K562 (cell line): ENCODE measurements at regions not wholly inside any gene's neighbourhood (a gene's known extent, or its start where the extent isn't known, plus 50 kb on each side); places are given as distances from the start of the nearest gene placed in this dataset.

ENCODE experiments used
- ATAC-seq: fragments of 200-7000 bp; cut with Tn5 transposase; 3 replicates; pipeline ENCODE4 v1.9.1; 2020; ENCODE audit warnings: moderate library complexity
- BruUV-seq: library from RNA; stranded (reverse); fragments of 400-500 nt; replicated peaks from 2 replicates; lab custom pipeline; 2021; lab: Mats Ljungman, UMichigan
- CTCF ChIA-PET: fragments of 300-600 bp; formaldehyde crosslinking; extraction: SDS; loops from one replicate; lab custom pipeline; 2021; ENCODE audit warnings: low intra/inter-chr PET ratio; lab: Yijun Ruan, JAX
- POLR2A ChIA-PET: fragments of 300-600, 350-650 bp; sonication (Branson Sonifier 250); formaldehyde crosslinking; extraction: SDS; loops from one replicate; lab custom pipeline; 2021; ENCODE audit warnings: antibody characterized with exemption, inconsistent platforms; lab: Yijun Ruan, JAX
- DNase-seq, 4 experiments: peaks; one replicate each; pipeline versions ENCODE4 v3.0.0 to v3.0.0-alpha.2; 2011 to 2018; ENCODE audit warnings: low spot score in 3 of 4, mixed read lengths in 3 of 4; ENCODE audit errors: extremely low read depth in 1 of 4
- FAIRE-seq: peaks from 2 replicates; lab custom pipeline; 2011; peaks lifted over from hg19 to GRCh38; lab: Jason Lieb, UNC
- H2AFZ ChIP-seq: 2 replicates; pipeline ENCODE4 v1.6.0; 2011; ENCODE audit warnings: low read depth, low read length, control low read depth, inconsistent platforms
- H3K27ac ChIP-seq: fragments of 200-600 bp; 3 replicates; pipeline ENCODE4 v1.8.0; 2011; ENCODE audit warnings: low read depth, mild to moderate bottlenecking, control low read depth, inconsistent platforms, low read length, moderate library complexity, mixed read lengths; ENCODE audit errors: extremely low read depth
- H3K27me3 ChIP-seq, 2 experiments: fragments of 300-600 bp in 1 of 2; 2 replicates in 1 of 2; 3 replicates in 1 of 2; pipeline versions ENCODE4 v1.6.0 to v1.8.0; 2011; ENCODE audit warnings: inconsistent platforms in 2 of 2, low read length in 2 of 2, mild to moderate bottlenecking in 1 of 2, mixed read lengths in 1 of 2, moderate library complexity in 1 of 2; ENCODE audit not compliant: control insufficient read depth in 2 of 2, insufficient read depth in 2 of 2
- H3K36me3 ChIP-seq: fragments of 300-600 bp; 3 replicates; pipeline ENCODE4 v1.8.0; 2011; ENCODE audit warnings: mild to moderate bottlenecking, low read length, inconsistent platforms; ENCODE audit not compliant: control insufficient read depth, insufficient read depth
- H3K4me1 ChIP-seq, 2 experiments: fragments of 200-600 bp in 1 of 2; replicated peaks in 1 of 2; 2 replicates in 1 of 2; 3 replicates in 1 of 2; pipeline versions ENCODE4 v1.5.1 to v1.8.0; 2011; ENCODE audit warnings: inconsistent platforms in 2 of 2, low read length in 2 of 2, mild to moderate bottlenecking in 1 of 2, mixed read lengths in 1 of 2, moderate library complexity in 1 of 2; ENCODE audit not compliant: control insufficient read depth in 2 of 2, insufficient read depth in 2 of 2
- H3K4me2 ChIP-seq: 2 replicates; pipeline ENCODE4 v1.6.1; 2011; ENCODE audit warnings: low read length, control low read depth, inconsistent platforms, mixed read lengths; ENCODE audit not compliant: insufficient read depth
- H3K4me3 ChIP-seq: fragments of 200-600 bp; sonication (generic), shearing (Covaris generic); 2 replicates; pipeline ENCODE4 v1.5.1; 2016; ENCODE audit warnings: control low read depth, inconsistent platforms
- H3K79me2 ChIP-seq: fragments of 200-600 bp; 3 replicates; pipeline ENCODE4 v1.8.0; 2011; ENCODE audit warnings: low read length, inconsistent platforms; ENCODE audit not compliant: control insufficient read depth, insufficient read depth
- H3K9ac ChIP-seq, 2 experiments: 2 replicates each; pipeline versions ENCODE4 v1.6.0 to v1.6.1; 2011; ENCODE audit warnings: low read depth in 2 of 2, low read length in 2 of 2, control low read depth in 1 of 2, inconsistent platforms in 1 of 2, mild to moderate bottlenecking in 1 of 2, mixed read lengths in 1 of 2; ENCODE audit not compliant: insufficient read depth in 1 of 2
- H3K9me1 ChIP-seq: one replicate; pipeline ENCODE4 v1.6.0; 2011; ENCODE audit warnings: inconsistent platforms, mild to moderate bottlenecking, low read length, moderate library complexity; ENCODE audit not compliant: control insufficient read depth, insufficient read depth
- H3K9me3 ChIP-seq: replicated peaks from 2 replicates; pipeline ENCODE4 v1.5.1; 2011; ENCODE audit warnings: low read depth, low read length, inconsistent platforms; ENCODE audit not compliant: control insufficient read depth, insufficient read depth
- H4K20me1 ChIP-seq: replicated peaks from 2 replicates; pipeline ENCODE4 v1.6.1; 2011; ENCODE audit warnings: low read length, inconsistent platforms, mixed read lengths; ENCODE audit not compliant: control insufficient read depth, insufficient read depth
- CBFA2T3 ChIP-seq: fragments of 450-650 bp; IDR thresholded peaks from 2 replicates; pipeline ENCODE4 v1.6.1; 2017
- CBFB ChIP-seq: sonication (generic); formaldehyde crosslinking; IDR thresholded peaks from 2 replicates; pipeline ENCODE4 v1.4.0; 2020; ENCODE audit warnings: mild to moderate bottlenecking, missing genetic modification reagents
- DACH1 ChIP-seq: fragments of 450-650 bp; IDR thresholded peaks from 2 replicates; pipeline ENCODE4 v1.6.1; 2018; ENCODE audit not compliant: partially characterized antibody
- DPF2 ChIP-seq: fragments of 450-650 bp; IDR thresholded peaks from 2 replicates; pipeline ENCODE4 v1.6.1; 2016
- ELF2 ChIP-seq: fragments of 250-450 bp; sonication (Bioruptor Pico); IDR thresholded peaks from 2 replicates; pipeline ENCODE4 v1.5.0; 2021; ENCODE audit warnings: mild to moderate bottlenecking
- FOSL1 ChIP-seq: fragments of 200-800 bp; sonication (Bioruptor generic); conservative IDR thresholded peaks from 2 replicates; pipeline ENCODE4 v1.6.1; 2016; ENCODE audit warnings: missing genetic modification characterization, missing compliant biosample characterization
- JUND ChIP-seq, 2 experiments: IDR thresholded peaks; 2 replicates in 1 of 2; 3 replicates in 1 of 2; pipeline ENCODE4 v1.6.1; 2011; ENCODE audit warnings: borderline replicate concordance in 2 of 2, low read depth in 2 of 2, low read length in 2 of 2, improper control_type of control experiment in 1 of 2, missing biosample characterization in 1 of 2, missing genetic modification characterization in 1 of 2, missing genetic modification reagents in 1 of 2
- KLF6 ChIP-seq: fragments of 250-450 bp; sonication (Bioruptor Pico); IDR thresholded peaks from 2 replicates; pipeline ENCODE4 v1.4.0; 2020; ENCODE audit warnings: mild to moderate bottlenecking, moderate library complexity, borderline replicate concordance
- NCOA2 ChIP-seq, 2 experiments: fragments of 450-650 bp; IDR thresholded peaks; 2 replicates each; pipeline ENCODE4 v1.6.1; 2018; ENCODE audit warnings: mild to moderate bottlenecking in 2 of 2, moderate library complexity in 1 of 2; ENCODE audit not compliant: partially characterized antibody in 2 of 2
- NFE2 ChIP-seq: IDR thresholded peaks from 2 replicates; pipeline ENCODE4 v1.6.1; 2014; ENCODE audit warnings: antibody characterized with exemption, low read depth
- NFE2L1 ChIP-seq: fragments of 450-650 bp; IDR thresholded peaks from 2 replicates; pipeline ENCODE4 v1.6.1; 2016; ENCODE audit warnings: missing genetic modification characterization, low read depth, mild to moderate bottlenecking, missing compliant biosample characterization, moderate library complexity, borderline replicate concordance
- NR2C2 ChIP-seq, 2 experiments: fragments of 200-800 bp in 1 of 2; sonication (Bioruptor generic) in 1 of 2; sonication (generic) in 1 of 2; formaldehyde crosslinking in 1 of 2; IDR thresholded peaks; 2 replicates each; pipeline versions ENCODE4 v1.6.1 to v1.8.0; 2016 to 2022; ENCODE audit warnings: mild to moderate bottlenecking in 1 of 2, missing compliant biosample characterization in 1 of 2, missing genetic modification characterization in 1 of 2, missing genetic modification reagents in 1 of 2
- PTBP1 ChIP-seq: fragments of 200-400 bp; formaldehyde crosslinking; IDR thresholded peaks from 2 replicates; pipeline ENCODE4 v1.6.1; 2017; ENCODE audit warnings: low read depth, low read length
- RBM25 ChIP-seq: fragments of 200-400 bp; formaldehyde crosslinking; IDR thresholded peaks from 2 replicates; pipeline ENCODE4 v1.6.1; 2018; ENCODE audit warnings: low read length, low read depth, moderate library complexity; ENCODE audit not compliant: severe bottlenecking
- ZNF121 ChIP-seq: sonication (generic); formaldehyde crosslinking; conservative IDR thresholded peaks from 2 replicates; pipeline ENCODE4 v1.8.0; 2022; ENCODE audit warnings: missing genetic modification reagents
- ZNF644 ChIP-seq: fragments of 200-800 bp; sonication (Bioruptor generic); IDR thresholded peaks from 2 replicates; pipeline ENCODE4 v1.6.1; 2016; ENCODE audit warnings: low read depth, missing genetic modification characterization, missing compliant biosample characterization
- in situ Hi-C: fragments of 300-500 bp; cut with MboI; formaldehyde crosslinking; loops from 4 replicates; pipeline ENCODE4 v1.15.0; 2018; ENCODE audit warnings: inconsistent platforms, mixed read lengths
- intact Hi-C: fragments of 100-400 bp; cut with micrococcal nuclease; formaldehyde crosslinking; loops from 2 replicates; pipeline ENCODE4 v1.14.2; 2022
- TF ChIP-seq, protein P1 (sequence below): fragments of 250-450 bp; sonication (Bioruptor Pico); IDR thresholded peaks from 2 replicates; pipeline ENCODE4 v1.5.1; 2021; ENCODE audit warnings: mild to moderate bottlenecking
- TF ChIP-seq, protein P2 (sequence below), 2 experiments: fragments of 450-650 bp in 1 of 2; sonication (generic) in 1 of 2; formaldehyde crosslinking in 1 of 2; IDR thresholded peaks in 1 of 2; conservative IDR thresholded peaks in 1 of 2; 2 replicates each; pipeline versions ENCODE4 v1.6.1 to v1.8.1; 2016 to 2023; ENCODE audit warnings: mild to moderate bottlenecking in 2 of 2, moderate library complexity in 2 of 2, inconsistent platforms in 1 of 2, missing genetic modification reagents in 1 of 2

DNA sequence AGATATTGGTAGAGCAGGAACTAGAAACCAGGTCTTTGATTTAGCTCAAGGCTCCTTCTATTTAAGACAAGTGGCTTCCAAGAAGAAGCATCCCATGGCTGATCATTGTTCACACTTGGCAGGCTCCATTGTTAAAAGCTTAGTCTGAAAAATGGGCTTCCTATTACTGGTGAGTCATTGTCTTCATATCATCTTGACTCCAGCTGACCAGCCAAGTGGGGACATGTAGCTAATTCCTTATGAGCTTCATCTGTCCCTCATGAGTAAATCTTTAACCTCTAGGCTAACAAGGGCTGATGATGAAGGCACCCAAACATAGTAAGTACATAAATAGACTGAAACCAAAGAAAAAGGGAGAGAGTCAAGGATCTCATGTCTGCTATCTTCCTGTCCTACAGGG, 530.3 kb upstream of the KLF4 start:
- TF ChIP-seq KLF6 (CRISPR knock-in tag) (no peak), DPF2 (peak; percentile 28; the same call in 1 of the 2 replicates), JUND (IDR thresholded peaks at IDR 0.05; ENCODE audit: borderline replicate concordance, low read depth, low read length) (peak; percentile 78), JUND (tag; IDR thresholded peaks at IDR 0.05; ENCODE audit: borderline replicate concordance, low read depth, low read length) (peak; percentile 86; the same call in 2 of the 3 replicates), NFE2 (peak; percentile 42; the same call in 1 of the 2 replicates), PTBP1 (no peak), ZNF121 (CRISPR knock-in tag) (no peak), FOSL1 (peak; percentile 66), NCOA2 (IDR thresholded peaks at IDR 0.05; ENCODE audit: partially characterized antibody in 2 of 2) (no peak), RBM25 (peak; percentile 20), DACH1 (peak; percentile 39), NR2C2 (CRISPR knock-in tag; IDR thresholded peaks at IDR 0.05) (no peak), NR2C2 (tag; IDR thresholded peaks at IDR 0.05) (no peak), ZNF644 (tag) (no peak), ELF2 (CRISPR knock-in tag) (no peak), CBFA2T3 (0 out of 2 replicates have a peak, but pooled peaks have one; percentile 24), CBFB (CRISPR knock-in tag) (no peak), NFE2L1 (no peak)
- TF ChIP-seq, protein P1, sequence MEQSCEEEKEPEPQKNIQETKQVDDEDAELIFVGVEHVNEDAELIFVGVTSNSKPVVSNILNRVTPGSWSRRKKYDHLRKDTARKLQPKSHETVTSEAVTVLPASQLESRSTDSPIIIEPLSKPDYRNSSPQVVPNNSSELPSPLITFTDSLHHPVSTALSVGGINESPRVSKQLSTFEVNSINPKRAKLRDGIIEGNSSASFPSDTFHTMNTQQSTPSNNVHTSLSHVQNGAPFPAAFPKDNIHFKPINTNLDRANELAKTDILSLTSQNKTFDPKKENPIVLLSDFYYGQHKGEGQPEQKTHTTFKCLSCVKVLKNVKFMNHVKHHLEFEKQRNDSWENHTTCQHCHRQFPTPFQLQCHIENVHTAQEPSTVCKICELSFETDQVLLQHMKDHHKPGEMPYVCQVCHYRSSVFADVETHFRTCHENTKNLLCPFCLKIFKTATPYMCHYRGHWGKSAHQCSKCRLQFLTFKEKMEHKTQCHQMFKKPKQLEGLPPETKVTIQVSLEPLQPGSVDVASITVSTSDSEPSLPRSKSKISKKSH (CRISPR knock-in tag), result no peak
- TF ChIP-seq, protein P2, sequence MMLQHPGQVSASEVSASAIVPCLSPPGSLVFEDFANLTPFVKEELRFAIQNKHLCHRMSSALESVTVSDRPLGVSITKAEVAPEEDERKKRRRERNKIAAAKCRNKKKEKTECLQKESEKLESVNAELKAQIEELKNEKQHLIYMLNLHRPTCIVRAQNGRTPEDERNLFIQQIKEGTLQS (IDR thresholded peaks at IDR 0.05), result peak; percentile 71
- TF ChIP-seq, protein P2 (CRISPR knock-in tag; conservative IDR thresholded peaks at IDR 0.05), result no peak
- ATAC-seq (no peak), FAIRE-seq (no peak), DNase-seq (peak in 2 of 4 experiments; percentile 17 to 41)
- Histone ChIP-seq H3K4me1 (peaks cover 0 to 15% of the 10 kb centered on the region in 2 experiments; a peak in 3 of 5 replicates), H3K4me3 (no peak overlapping the region), H3K79me2 (no peaks in the 10 kb centered on the region), H3K36me3 (no peaks in the 10 kb centered on the region), H3K9me1 (no peaks in the 10 kb centered on the region), H3K9me3 (no peaks in the 10 kb centered on the region), H3K27me3 (no peaks in the 10 kb centered on the region), H3K4me2 (no peak overlapping the region), H3K9ac (no peak overlapping the region), H3K27ac (no peak overlapping the region), H4K20me1 (no peaks in the 10 kb centered on the region), H2AFZ (no peak overlapping the region)
- POLR2A ChIA-PET, result interaction anchor here (0.8 kb wide), 1 partner anchor 8 kb away, joined by 4 read pairs; no protein-coding TSS in a partner anchor
- intact Hi-C loops (no loop called here), in situ Hi-C loops (no loop called here)
- CTCF ChIA-PET, result no interaction called here
- no TSS peak for BruUV-seq
